Chondrocyte (in vitro differentiated cells): ENCODE measurements at regions not wholly inside any gene's neighbourhood (a gene's known extent, or its start where the extent isn't known, plus 50 kb on each side); places are given as distances from the start of the nearest gene placed in this dataset.

Experiments
- DNase-seq: peaks from one replicate; pipeline ENCODE4 v3.0.0; 2021; ENCODE audit warnings: mixed read lengths, low spot score
- H3K27ac Mint-ChIP-seq: one replicate; pipeline ENCODE4 v1.8.0; 2021; ENCODE audit warnings: mild to moderate bottlenecking, moderate library complexity, mixed read lengths; ENCODE audit not compliant: unreplicated experiment
- H3K27me3 Mint-ChIP-seq: 2 replicates; pipeline ENCODE4 v1.8.0; 2021; ENCODE audit warnings: low read depth, mixed read lengths
- H3K36me3 Mint-ChIP-seq: 2 replicates; pipeline ENCODE4 v1.8.0; 2021; ENCODE audit warnings: low read depth, mixed read lengths
- H3K4me1 Mint-ChIP-seq: 2 replicates; pipeline ENCODE4 v1.8.0; 2021; ENCODE audit warnings: low read depth, mild to moderate bottlenecking, mixed read lengths
- H3K4me3 Mint-ChIP-seq: one replicate; pipeline ENCODE4 v1.8.0; 2021; ENCODE audit warnings: mild to moderate bottlenecking, moderate library complexity, mixed read lengths; ENCODE audit not compliant: unreplicated experiment
- H3K9me3 Mint-ChIP-seq: 2 replicates; pipeline ENCODE4 v1.8.0; 2021; ENCODE audit warnings: low read depth, mixed read lengths
- CTCF ChIP-seq: fragments of 200-600 bp; sonication (generic); IDR thresholded peaks from 2 replicates; pipeline ENCODE4 v1.5.0; 2021; ENCODE audit warnings: antibody characterized with exemption, mild to moderate bottlenecking, moderate library complexity

GRCh38 chr2:64318476-64318748 lies 135.6 kb upstream of the LGALSL start:
- Mint-ChIP-seq H3K9me3 (peaks cover 5% of the 10 kb centered on the region), H3K4me1 (peaks cover 12% of the 10 kb centered on the region), H3K36me3 (no peaks in the 10 kb centered on the region), H3K27me3 (peaks cover 2% of the 10 kb centered on the region), H3K4me3 (no peak overlapping the region), H3K27ac (no peak overlapping the region)
- no peak for DNase-seq
- TF ChIP-seq CTCF, result no peak

GRCh38 chr2:64319896-64320295 lies 134.1 kb upstream of the LGALSL start:
- no peak overlapping the region for H3K27ac Mint-ChIP-seq
- no peak for DNase-seq
- H3K4me1 Mint-ChIP-seq, result peaks cover 6% of the 10 kb centered on the region
- peaks cover 5% of the 10 kb centered on the region for H3K9me3 Mint-ChIP-seq
- H3K36me3 Mint-ChIP-seq, result no peaks in the 10 kb centered on the region
- H3K27me3 Mint-ChIP-seq, result peaks cover 2% of the 10 kb centered on the region
- no peak overlapping the region for H3K4me3 Mint-ChIP-seq
- TF ChIP-seq CTCF, result no peak

GRCh38 chr2:64322433-64322832 lies 131.5 kb upstream of the LGALSL start:
- H3K4me3 Mint-ChIP-seq, result no peak overlapping the region

DNA sequence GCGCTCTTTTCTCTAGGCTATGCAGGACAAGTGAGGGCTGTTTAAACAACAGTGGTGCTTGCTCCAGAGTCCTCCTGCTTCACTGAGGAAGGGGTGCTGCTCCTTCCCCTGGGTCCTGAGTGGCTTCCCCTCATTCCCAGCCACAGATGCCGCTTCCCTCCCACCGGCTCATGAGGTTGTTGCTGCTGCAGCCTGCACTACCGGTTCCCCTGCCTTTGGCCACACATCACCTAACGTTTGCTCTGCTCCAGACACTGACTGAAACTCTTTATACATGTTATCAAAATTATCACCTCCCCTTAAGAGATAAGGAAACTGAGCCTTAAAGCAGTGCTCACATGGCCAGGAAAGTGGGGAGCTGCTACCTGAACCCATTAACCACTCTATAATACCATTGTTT lies 130.8 kb upstream of the LGALSL start:
- no peaks in the 10 kb centered on the region for H3K36me3 Mint-ChIP-seq
- TF ChIP-seq CTCF, result no peak
- no peak for DNase-seq
- H3K4me3 Mint-ChIP-seq, result no peak overlapping the region
- H3K4me1 Mint-ChIP-seq, result peaks cover 14% of the 10 kb centered on the region
- no peaks in the 10 kb centered on the region for H3K27me3 Mint-ChIP-seq
- H3K9me3 Mint-ChIP-seq, result peaks cover 5% of the 10 kb centered on the region
- no peak overlapping the region for H3K27ac Mint-ChIP-seq

More at GRCh38 chr2:64322433-64322832, 131.5 kb upstream of the LGALSL start:
- Mint-ChIP-seq H3K9me3 (peaks cover 5% of the 10 kb centered on the region), H3K4me1 (peaks cover 7% of the 10 kb centered on the region), H3K27ac (no peak overlapping the region), H3K27me3 (no peaks in the 10 kb centered on the region), H3K36me3 (no peaks in the 10 kb centered on the region)
- no peak for TF ChIP-seq CTCF
- DNase-seq, result no peak

GRCh38 chr2:64324746-64325410 lies 129.1 kb upstream of the LGALSL start:
- no peak overlapping the region for H3K4me3 Mint-ChIP-seq
- no peak overlapping the region for H3K27ac Mint-ChIP-seq
- H3K27me3 Mint-ChIP-seq, result no peaks in the 10 kb centered on the region
- peaks cover 5% of the 10 kb centered on the region for H3K9me3 Mint-ChIP-seq
- no peak for DNase-seq
- H3K36me3 Mint-ChIP-seq, result no peaks in the 10 kb centered on the region
- peaks cover 22% of the 10 kb centered on the region for H3K4me1 Mint-ChIP-seq
- no peak for TF ChIP-seq CTCF
